NCI-H446 (cell line): ENCODE measurements at regions not wholly inside any gene's neighbourhood (a gene's known extent, or its start where the extent isn't known, plus 50 kb on each side); places are given as distances from the start of the nearest gene placed in this dataset.
"Not testable (repeated sequence)": the region's sequence is repeated elsewhere in the genome, so short reads cannot be mapped to it uniquely, and the experiment has no call there.

ENCODE experiments used
- DNase-seq, 2 experiments: peaks; one replicate each; lab custom pipeline; 2025; lab: John Stamatoyannopoulos, UW

DNA sequence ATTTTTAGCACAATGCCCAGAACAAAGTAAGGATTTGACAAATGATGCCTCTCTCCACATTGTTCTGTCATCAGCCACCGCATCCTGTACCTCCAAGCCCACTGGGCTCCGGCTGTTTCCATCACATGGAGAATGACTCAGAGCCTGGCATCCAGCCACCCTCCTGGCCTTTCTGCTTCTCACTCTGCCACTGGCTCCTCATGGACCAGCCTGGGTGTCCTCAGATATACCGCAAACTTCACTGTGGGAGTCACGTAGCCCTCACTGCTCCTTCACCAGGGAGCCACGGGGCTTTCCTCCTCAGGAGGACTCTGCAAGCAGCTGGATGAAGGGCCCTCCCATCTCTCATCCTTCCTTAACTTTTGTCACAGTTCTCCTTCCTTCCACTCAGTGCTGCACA, 943.0 kb downstream of the TUBA3C start:
- DNase-seq = peak in 1 of 2 experiments; percentile 54

DNA sequence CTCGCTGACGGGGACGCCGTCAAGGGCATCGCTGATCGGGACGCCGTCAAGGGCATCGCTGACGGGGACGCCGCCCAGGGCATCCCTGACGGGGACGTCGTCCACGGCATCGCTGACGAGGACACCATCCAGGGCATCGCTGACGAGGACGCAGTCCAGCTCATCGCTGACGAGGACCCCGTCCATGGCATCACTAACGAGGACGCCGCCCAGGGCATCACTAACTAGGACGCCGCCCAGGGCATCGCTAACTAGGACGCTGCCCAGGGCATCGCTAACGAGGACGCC, 945.2 kb downstream of the TUBA3C start:
- no peak for DNase-seq

DNA sequence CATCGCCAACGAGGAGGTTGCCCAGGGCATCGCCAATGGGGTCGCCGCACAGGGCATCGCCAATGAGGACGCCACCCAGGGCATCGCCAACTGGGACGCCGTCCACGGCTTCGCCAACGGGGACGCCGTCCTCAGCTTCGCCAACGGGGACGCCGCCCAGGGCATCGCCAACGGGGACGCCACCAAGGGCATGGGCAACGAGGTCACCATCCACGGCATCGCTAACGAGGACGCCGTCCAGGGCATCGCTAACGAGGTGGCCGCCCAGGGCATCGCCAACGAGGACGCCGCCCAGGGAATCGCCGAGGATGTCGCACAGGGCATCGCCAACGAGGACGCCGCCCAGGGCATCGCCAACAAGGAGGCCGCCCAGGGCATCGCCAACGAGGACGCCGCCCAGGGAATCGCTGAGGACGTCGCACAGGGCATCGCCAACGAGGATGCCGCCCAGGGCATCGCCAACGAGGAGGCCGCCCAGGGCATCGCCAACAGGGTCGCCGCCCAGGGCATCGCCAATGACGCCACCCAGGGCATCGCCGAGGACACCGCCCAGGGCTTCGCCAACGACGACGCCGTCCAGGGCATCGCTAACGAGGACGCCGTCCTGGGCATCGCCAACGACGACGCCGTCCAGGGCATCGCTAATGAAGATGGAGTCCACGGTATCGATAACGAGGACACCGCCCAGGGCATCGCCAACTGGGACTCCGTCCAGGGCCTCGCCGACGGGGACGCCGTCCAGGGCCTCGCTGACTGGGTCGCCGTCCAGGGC, 945.7 kb downstream of the TUBA3C start:
- DNase-seq = no peak

DNA sequence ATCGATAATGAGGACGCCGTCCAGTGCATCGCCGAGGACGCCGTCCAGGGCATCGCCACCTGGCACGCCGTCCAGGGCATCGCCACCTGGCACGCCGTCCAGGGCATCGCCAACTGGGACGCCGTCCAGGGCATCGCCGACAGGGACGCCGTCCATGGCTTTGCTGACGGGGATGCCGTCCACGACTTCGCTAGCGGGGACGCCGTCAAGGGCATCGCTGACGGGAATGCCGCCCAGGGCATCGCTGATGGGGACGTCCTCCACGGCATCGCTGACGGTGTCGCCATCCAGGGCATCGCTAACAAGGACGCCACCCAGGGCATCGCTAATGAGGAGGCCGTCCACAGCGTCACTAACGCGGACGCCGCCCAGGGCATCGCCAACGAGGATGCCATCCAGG, 946.5 kb downstream of the TUBA3C start:
- no peak for DNase-seq

DNA sequence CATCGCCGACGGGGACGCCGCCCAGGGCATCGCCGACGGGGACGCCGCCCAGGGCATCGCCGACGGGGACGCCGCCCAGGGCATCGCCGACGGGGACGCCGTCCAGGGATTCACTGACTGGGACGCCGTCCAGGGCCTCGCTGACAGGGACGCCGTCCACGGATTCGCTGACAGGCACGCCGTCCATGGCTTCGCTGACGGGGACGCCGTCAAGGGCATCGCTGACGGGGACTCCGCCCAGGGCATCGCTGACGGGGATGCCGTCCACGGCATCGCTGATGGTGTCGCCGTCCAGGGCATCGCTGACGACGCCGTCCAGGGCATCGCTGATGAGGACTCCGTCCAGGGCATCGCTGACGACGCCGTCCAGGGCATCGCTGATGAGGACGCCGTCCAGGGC, 947.2 kb downstream of the TUBA3C start:
- not testable (repeated sequence) for DNase-seq

DNA sequence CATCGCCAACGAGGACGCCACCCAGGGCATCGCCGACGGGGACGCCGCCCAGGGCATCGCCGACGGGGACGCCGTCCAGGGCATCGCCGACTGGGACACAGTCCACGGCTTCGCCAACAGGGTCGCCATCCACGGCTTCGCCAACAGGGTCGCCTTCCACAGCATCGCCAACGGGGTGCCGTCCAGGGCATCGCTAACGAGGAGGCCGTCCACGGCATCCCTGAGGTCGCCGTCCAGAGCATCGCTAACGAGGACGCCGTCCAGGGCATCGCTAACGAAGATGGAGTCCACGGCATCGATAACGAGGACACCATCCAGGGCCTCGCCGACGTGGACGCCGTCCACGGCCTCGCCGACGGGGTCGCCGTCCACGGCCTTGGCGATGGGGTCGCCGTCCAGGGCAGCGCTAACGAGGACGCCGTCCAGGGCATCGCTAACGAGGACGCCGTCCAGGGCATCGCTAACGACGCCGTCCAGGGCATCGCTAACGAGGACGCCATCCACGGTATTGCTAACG, 947.8 kb downstream of the TUBA3C start:
- no peak for DNase-seq

DNA sequence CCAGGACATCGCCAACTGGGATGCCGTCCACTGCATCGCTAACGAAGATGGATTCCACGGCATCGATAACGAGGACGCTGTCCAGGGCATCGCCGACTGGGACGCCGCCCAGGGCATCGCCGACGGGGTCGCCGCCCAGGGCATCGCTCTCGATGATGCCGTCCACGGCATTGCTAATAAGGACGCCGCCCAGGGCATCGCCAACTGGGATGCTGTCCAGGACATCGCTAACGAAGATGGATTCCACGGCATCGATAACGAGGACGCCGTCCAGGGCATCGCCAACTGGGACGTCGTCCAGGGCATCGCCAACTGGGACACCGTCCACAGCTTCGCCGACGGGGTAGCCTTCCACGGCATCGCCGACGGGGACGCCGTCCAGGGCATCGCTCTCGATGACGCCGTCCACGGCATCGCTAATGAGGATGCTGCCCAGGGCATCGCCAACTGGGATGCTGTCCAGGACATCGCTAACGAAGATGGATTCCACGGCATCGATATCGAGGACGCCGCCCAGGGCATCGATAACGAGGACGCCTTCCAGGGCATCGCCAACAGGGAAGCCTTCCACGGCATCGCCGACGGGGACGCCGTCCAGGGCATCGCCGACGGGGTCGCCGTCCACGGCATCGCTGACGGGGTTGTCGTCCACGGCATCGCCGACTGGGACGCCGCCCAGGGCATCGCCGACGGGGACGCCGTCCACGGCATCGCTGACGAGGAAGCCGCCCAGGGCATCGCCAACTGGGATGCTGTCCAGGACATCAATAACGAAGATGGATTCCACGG, 948.4 kb downstream of the TUBA3C start:
- DNase-seq = no peak

DNA sequence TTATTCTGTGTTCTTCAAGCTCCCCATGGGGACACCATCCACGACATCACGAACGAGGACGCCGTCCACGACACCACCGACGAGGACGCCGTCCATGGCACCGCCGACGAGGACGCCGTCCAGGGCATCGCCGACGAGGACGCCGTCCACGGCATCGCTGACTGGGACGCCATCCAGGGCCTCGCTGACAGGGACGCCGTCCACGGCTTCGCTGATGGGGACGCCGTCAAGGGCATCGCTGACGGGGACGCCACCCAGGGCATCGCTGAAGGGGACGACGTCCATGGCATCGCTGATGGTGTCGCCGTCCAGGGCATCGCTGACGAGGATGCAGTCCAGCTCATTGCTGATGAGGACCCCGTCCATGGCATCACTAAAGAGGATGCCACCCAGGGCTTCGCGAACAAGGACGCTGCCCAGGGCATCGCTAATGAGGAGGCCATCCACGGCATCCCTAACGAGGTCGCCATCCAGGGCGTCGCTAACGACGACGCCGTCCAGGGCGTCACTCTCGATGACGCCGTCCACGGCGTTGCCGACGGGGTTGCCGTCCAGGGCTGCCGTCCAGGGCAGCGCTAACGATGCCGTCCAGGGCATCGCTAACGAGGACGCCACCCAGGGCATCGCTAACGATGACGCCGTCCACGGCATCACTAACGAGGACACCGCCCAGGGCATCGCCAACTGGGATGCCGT, 949.2 kb downstream of the TUBA3C start:
- no peak for DNase-seq

DNA sequence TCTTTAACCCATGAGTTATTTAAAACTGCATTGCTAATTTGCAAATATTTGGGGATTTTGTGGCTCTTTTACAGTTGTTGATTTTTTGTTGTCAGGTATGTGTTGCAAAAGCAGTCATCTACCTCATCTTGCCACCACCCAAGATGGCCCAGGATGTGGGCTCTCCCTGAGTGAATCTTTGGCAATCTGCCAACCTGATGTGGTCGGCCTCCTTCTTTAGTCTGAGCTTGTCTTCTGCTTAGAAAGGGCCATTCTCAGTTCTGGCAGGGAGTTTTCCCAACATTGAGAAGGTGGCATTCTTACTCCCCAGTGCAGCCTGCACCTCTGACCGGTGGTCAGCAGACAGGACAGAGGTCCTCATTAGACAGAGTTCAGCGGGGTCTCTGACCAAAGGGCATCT, 957.2 kb downstream of the TUBA3C start:
- not testable (repeated sequence) for DNase-seq

DNA sequence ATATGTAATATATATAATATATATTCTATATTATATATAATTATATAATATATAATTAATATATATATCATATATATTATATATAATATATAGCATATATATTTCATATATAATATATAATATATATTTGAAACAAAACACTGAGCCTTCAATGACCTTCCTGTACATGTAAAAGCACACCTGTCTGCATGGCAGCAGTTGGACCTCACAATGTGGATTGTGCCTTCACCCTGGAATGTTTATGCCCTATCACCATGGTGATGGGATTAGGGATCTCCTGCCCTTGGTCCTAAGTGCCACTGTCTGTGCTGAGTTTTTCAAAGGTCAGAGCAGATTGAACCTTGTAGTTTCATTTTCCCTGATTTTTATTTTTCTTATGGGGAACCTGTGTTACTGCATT, 966.9 kb downstream of the TUBA3C start:
- DNase-seq = not testable (repeated sequence)

DNA sequence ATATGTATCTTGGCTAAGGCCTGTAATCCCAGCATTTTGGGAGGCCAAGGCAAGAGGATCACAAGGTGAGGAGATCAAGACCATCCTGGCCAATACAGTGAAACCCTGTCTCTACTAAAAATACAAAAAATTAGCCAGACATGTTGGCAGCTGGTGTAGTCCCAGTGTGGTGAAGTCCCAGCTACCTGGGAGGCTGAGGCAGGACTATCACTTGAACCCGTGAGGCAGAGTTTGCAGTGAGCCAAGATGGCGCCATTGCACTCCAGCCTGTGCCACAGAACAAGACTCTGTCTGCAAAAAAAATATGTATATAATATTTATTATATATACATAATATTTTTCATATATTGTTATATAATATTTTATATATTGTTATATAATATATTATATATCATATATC, 968.1 kb downstream of the TUBA3C start:
- DNase-seq = not testable (repeated sequence)

DNA sequence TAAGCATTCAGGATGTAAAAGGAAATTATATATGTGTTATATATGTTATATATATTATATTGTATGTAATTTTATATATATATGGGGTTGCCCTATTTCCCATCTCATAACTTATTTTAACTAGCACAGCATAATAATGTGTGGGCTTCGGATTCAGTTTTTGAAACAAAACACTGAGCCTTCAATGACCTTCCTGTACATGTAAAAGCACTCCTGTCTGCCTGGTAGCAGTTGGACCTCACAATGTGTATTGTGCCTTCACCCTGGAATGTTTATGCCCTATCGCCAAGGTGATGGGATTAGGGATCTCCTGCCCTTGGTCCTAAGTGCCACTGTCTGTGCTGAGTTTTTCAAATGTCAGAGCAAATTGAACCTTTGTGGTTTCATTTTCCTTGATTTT, 968.8 kb downstream of the TUBA3C start:
- no peak for DNase-seq

DNA sequence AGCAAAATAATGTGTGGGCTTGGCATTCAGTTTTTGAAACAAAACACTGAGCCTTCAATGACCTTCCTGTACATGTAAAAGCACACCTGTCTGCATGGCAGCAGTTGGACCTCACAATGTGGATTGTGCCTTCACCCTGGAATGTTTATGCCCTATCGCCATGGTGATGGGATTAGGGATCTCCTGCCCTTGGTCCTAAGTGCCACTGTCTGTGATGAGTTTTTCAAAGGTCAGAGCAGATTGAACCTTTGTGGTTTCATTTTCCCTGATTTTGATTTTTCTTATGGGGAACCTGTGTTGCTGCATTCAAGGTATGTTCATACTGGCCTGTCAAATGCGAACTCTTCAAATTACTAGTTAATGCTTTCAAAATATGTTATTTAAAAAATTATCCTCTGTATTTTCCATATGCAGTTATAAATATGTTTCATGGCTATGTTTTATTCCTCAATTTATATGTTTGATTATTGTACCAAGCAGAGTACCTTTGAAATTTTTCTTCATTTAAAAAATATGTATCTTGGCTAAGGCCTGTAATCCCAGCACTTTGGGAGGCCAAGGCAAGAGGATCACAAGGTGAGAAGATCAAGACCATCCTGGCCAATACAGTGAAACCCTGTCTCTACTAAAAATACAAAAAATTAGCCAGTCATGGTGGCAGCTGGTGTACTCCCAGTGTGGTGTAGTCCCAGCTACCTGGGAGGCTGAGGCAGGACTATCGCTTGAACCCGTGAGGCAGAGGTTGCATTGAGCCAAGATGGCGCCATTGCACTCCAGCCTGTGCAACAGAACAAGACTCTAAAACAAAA, 969.7 kb downstream of the TUBA3C start:
- not testable (repeated sequence) for DNase-seq

DNA sequence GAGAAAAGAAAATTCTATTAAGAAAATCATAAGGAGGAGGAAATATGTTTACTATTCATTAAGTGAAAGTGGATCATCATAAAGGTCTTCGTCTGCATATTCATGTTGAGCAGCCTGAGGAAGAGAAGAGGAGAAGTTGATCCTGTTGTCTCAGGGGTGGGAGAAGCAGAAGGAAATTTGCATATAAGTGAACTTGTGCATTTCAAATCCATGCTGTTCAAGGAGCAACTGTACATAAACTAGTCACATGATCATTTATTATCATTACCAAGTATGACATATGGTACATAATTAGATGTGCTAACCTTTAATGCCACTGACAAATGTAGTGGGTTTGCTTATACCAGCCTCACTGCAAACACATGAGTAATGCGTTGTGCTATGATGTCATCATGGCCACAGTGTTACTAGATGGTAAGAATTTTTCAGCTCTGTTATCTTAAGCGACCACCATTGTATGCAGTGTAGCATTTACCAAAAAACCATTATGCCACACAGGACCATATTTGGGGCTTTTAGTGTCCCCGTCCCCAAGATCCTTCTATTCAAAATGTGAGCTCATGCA, 976.9 kb downstream of the TUBA3C start:
- not testable (repeated sequence) for DNase-seq

DNA sequence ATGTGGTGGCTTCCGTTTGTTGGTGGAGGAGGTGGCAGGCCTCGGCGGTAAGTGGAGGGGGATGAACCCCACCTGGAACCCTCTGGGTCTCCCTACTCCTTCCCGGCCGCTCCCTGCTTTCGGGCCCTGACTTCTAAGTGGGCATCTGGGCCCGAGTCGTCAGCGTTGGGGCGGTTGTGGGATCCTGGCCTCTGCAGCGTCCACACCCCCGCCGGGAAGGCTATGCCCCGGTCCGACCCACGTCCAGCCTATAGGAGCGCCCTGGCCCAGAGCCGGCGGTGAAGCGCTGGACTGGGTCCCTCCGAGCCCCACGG, 986.3 kb downstream of the TUBA3C start:
- not testable (repeated sequence) for DNase-seq

DNA sequence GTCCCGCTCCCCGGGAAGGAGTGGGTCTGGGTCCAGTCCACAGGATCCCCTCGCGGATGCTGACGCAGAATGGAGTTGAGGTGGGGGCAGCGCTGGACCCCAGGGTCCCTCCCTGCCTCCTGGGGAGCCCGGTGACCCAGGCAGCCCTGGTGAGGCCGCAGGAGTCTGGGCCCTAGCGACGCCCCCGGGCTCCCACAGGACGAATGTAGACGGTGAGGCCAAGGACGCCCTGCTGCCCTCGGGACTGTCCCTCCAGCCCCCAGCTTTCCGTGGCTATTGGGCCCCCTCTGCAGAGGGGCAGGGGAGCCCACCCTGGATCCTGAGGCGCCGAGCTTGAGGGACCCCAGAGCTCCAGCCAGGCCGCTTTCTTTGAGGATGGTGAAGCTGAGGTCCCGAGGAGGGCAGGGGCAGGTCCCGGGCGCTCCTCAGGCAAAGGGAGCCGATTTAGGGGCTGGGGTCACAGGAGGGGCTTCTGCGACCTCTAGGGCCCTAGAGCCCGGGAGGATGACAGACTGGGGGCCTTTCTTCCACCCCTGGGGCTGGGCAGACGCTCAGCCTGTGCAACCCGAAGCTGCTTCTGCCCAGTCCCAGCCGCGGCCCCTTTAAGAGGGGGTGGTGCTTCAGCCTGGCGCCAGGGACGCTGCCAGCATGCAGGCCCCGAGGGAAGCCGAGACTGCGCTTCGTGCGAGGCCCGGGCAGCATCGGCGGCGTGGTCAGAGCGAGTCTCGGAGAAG, 986.8 kb downstream of the TUBA3C start:
- not testable (repeated sequence) for DNase-seq

DNA sequence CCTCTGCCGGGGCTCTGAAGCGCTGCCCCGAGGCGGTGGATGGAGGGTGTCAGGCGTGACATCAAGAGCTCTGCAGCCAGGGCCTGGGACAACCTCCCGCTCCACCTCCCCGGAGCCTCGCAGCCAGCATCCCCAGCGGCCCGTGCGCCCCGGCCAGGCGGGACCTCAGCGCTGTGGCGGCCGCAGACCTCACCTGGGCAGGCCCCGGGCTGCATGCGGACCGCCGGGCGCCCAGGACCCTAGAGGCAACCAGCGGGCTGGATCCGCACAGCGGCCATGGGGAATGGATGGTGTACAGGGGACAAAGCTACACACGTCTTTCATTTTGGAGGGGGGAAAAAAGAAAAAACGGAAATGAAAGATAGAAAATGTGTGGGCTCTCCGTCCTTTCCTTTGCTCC, 987.5 kb downstream of the TUBA3C start:
- not testable (repeated sequence) for DNase-seq
